ENCODE measurements at regions not wholly inside any gene's neighbourhood (a gene's known extent, or its start where the extent isn't known, plus 50 kb on each side); places are given as distances from the start of the nearest gene placed in this dataset.

- TF ChIP-seq POLR2A (IDR thresholded peaks at IDR 0.05) = no peak
- TF ChIP-seq, protein P1, sequence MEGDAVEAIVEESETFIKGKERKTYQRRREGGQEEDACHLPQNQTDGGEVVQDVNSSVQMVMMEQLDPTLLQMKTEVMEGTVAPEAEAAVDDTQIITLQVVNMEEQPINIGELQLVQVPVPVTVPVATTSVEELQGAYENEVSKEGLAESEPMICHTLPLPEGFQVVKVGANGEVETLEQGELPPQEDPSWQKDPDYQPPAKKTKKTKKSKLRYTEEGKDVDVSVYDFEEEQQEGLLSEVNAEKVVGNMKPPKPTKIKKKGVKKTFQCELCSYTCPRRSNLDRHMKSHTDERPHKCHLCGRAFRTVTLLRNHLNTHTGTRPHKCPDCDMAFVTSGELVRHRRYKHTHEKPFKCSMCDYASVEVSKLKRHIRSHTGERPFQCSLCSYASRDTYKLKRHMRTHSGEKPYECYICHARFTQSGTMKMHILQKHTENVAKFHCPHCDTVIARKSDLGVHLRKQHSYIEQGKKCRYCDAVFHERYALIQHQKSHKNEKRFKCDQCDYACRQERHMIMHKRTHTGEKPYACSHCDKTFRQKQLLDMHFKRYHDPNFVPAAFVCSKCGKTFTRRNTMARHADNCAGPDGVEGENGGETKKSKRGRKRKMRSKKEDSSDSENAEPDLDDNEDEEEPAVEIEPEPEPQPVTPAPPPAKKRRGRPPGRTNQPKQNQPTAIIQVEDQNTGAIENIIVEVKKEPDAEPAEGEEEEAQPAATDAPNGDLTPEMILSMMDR (IDR thresholded peaks at IDR 0.05) = no peak
Measured at GRCh38 chr11:81990659-81991443, 742.8 kb downstream of the FAM181B start.

All from adrenal gland (tissue), 5 donors.